Epithelial cell of esophagus (primary cell): ENCODE measurements at regions not wholly inside any gene's neighbourhood (a gene's known extent, or its start where the extent isn't known, plus 50 kb on each side); places are given as distances from the start of the nearest gene placed in this dataset.
A peak's percentile ranks its signal among the peaks of the same experiment; 100 is the strongest.

Experiments used
- DNase-seq: peaks from one replicate; pipeline ENCODE4 v3.0.0; 2010; ENCODE audit warnings: low read depth
- H3K4me3 ChIP-seq: 2 replicates; pipeline ENCODE4 v1.5.1; 2011; ENCODE audit warnings: mild to moderate bottlenecking, low read length, control low read depth
- CTCF ChIP-seq: IDR thresholded peaks from 2 replicates; pipeline ENCODE4 v1.5.1; 2011; ENCODE audit warnings: low read depth, mild to moderate bottlenecking, low read length, control low read depth, inconsistent platforms; ENCODE audit not compliant: insufficient read depth; ENCODE audit errors: missing control alignments

GRCh38 chr1:168972225-168972624, 134.3 kb upstream of the ATP1B1 start:
- H3K4me3 ChIP-seq = no peak overlapping the region
- peak; percentile 10 for DNase-seq
- TF ChIP-seq CTCF = no peak

- DNase-seq = no peak
- no peak overlapping the region for H3K4me3 ChIP-seq
- TF ChIP-seq CTCF = no peak
Observed at GRCh38 chr1:168972887-168973286, 133.6 kb upstream of the ATP1B1 start.

- peak; percentile 54 for DNase-seq
- no peak overlapping the region for H3K4me3 ChIP-seq
- TF ChIP-seq CTCF = no peak
Observed at GRCh38 chr1:168974117-168974516, 132.4 kb upstream of the ATP1B1 start.

DNA sequence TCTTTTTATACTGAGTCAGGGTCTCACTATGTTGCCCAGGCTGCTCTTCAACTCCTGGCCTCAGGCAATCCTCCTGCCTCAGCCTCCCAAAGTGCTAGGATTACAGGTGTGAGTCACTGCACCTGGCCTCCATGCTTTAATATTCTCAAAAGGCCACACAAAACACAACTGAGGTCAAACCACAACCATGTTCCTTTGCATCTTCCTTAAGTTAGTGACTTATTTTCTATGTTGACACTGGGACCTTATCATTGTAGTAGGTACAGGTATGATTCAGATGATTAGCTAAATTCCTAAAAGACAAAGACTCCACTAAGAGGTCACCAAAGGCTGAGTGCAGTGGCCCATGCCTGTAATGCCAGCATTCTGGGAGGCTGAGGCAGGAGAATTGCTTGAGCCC, 131.9 kb upstream of the ATP1B1 start:
- TF ChIP-seq CTCF = no peak
- H3K4me3 ChIP-seq = no peak overlapping the region
- peak; percentile 24 for DNase-seq

- DNase-seq = no peak
Observed at GRCh38 chr1:168976267-168976666, 130.2 kb upstream of the ATP1B1 start.

DNA sequence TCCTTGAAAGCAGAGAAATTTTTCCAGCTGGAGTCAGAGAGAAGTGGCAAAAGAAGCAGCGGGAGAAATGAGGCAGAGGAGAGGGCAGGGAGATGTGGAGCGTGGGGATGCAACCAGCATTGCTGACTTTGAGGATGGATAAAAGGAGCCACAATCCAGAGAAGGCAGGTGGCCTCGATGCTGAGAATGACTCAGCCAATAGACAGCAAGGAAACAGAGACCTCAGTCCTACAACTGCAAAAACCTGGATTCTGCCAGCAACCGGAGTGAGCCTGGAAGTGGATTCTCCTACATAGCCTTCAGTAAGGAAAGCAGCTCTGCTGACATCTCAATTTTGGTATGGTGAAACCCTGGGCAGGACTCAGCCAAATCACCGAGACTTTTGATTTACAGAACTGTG, 128.9 kb upstream of the ATP1B1 start:
- DNase-seq = no peak
- no peak for TF ChIP-seq CTCF
- no peak overlapping the region for H3K4me3 ChIP-seq

More at GRCh38 chr1:168976267-168976666, 130.2 kb upstream of the ATP1B1 start:
- TF ChIP-seq CTCF = no peak
- H3K4me3 ChIP-seq = no peak overlapping the region

DNA sequence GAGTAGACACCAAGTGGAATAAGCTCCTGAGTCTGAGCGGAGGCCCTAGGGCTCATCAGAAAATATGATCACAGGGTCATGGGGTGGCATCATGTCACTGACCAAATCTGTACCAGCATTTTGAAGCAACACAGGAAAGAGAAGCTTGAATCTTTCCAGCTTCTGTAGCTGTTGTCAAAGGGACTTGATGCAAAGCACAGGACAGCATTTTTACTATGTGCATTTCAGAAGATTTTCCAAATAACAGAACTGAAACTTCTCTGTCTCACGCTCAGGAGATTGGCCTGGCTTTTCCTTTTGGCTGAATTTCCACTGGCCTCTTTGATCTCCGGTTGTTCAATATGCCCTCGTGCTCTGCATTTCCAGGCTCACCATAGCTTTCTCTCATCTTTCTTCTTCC, 127.2 kb upstream of the ATP1B1 start:
- DNase-seq = no peak
- no peak overlapping the region for H3K4me3 ChIP-seq
- no peak for TF ChIP-seq CTCF
